Stomach smooth muscle (tissue), 2 donors: ENCODE measurements at regions not wholly inside any gene's neighbourhood (a gene's known extent, or its start where the extent isn't known, plus 50 kb on each side); places are given as distances from the start of the nearest gene placed in this dataset.

Experiments used
- H3K27ac ChIP-seq: one replicate; pipeline ENCODE4 v1.7.0; 2013; ENCODE audit warnings: mild to moderate bottlenecking, low read length, inconsistent platforms
- H3K27me3 ChIP-seq, 2 donors: one replicate each; pipeline ENCODE4 v1.7.0; 2013; ENCODE audit warnings: low read length in 2 of 2; ENCODE audit not compliant: insufficient read depth in 2 of 2, control insufficient read depth in 1 of 2
- H3K36me3 ChIP-seq, 2 donors: one replicate each; pipeline ENCODE4 v1.7.0; 2013; ENCODE audit warnings: low read length in 2 of 2; ENCODE audit not compliant: control insufficient read depth in 2 of 2, insufficient read depth in 2 of 2
- H3K4me1 ChIP-seq: one replicate; pipeline ENCODE4 v1.7.0; 2013; ENCODE audit warnings: low read length; ENCODE audit not compliant: control insufficient read depth, insufficient read depth
- H3K4me3 ChIP-seq, 2 donors: one replicate each; pipeline ENCODE4 v1.7.0; 2013; ENCODE audit warnings: low read length in 2 of 2
- H3K9ac ChIP-seq, 2 donors: one replicate each; pipeline ENCODE4 v1.7.0; 2013; ENCODE audit warnings: low read length in 2 of 2, mild to moderate bottlenecking in 1 of 2
- H3K9me3 ChIP-seq, 2 donors: one replicate each; pipeline ENCODE4 v1.7.0; 2013; ENCODE audit warnings: low read length in 2 of 2; ENCODE audit not compliant: control insufficient read depth in 2 of 2
- donor health status: healthy.
- donor health status: Pancreatic carcinoma.

DNA sequence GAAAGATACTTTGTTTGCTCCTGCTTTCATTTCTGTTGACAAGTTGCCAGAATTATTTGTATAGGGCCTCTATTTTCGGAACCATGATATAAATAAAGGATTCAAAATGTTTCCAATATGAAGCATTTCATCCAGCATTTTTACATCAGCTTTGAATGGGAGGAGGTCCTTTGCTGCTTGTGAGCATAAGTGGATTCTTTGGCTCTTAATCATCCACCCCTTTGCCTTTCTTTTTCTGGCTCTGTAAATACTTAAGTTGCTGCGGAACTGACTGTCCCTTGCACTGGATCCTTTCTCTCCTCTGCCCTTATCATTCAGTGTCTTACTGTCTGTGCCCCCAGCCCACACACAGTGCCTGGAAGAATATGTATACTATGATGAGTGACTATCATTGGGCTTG is 357.3 kb upstream of the RGS6 start:
- Histone ChIP-seq H3K4me3 (no peak overlapping the region), H3K4me1 (no peaks in the 10 kb centered on the region), H3K9me3 (no peaks in the 10 kb centered on the region), H3K27ac (no peak overlapping the region), H3K27me3 (no peaks in the 10 kb centered on the region), H3K36me3 (no peaks in the 10 kb centered on the region), H3K9ac (no peak overlapping the region)

DNA sequence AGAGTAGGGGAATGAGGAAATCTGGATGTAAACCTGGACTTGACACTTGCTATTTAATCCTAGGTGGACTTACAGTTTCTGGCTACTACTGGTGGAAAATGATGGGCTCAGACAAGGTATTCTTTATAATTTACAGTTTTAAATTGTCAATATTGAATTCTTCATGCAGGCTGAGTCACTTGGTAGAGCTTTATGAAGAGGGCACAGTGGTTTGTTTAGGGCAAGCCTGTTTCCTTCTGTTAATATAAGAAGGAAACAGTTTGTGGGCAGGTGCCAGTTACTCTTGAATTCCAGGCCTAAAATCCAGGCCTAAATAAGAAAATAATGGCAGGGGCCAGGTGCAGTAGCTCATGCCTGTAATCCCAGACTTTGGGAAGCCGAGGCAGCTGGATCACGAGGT is 355.8 kb upstream of the RGS6 start:
- Histone ChIP-seq H3K27me3 (no peaks in the 10 kb centered on the region), H3K4me1 (no peaks in the 10 kb centered on the region), H3K4me3 (no peak overlapping the region), H3K9me3 (no peaks in the 10 kb centered on the region), H3K9ac (no peak overlapping the region), H3K36me3 (no peaks in the 10 kb centered on the region), H3K27ac (no peak overlapping the region)

DNA sequence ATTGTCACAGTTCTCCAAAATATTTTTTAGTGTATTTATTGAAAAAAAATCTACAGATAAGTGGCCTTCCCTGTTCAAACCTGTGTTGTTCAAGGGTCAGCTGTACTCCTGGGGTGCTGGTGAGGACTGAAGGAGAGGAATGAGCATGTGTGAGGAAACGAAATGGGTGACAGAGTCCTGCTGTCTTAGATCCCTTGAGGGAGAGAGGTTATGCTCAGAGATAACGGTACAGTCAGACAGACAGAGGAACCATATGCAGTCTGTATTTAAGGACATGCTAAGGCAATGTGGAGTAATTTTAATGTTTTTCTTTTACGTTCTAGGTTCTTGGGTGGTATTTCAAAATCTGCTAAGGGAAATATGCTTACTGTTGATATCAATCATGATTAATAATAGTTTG is 352.9 kb upstream of the RGS6 start:
- no peak overlapping the region for H3K27ac ChIP-seq
- H3K9ac ChIP-seq, result no peak overlapping the region
- H3K4me3 ChIP-seq, result no peak overlapping the region
- no peaks in the 10 kb centered on the region for H3K36me3 ChIP-seq
- no peaks in the 10 kb centered on the region for H3K9me3 ChIP-seq
- no peaks in the 10 kb centered on the region for H3K27me3 ChIP-seq
- peaks cover 3% of the 10 kb centered on the region for H3K4me1 ChIP-seq

DNA sequence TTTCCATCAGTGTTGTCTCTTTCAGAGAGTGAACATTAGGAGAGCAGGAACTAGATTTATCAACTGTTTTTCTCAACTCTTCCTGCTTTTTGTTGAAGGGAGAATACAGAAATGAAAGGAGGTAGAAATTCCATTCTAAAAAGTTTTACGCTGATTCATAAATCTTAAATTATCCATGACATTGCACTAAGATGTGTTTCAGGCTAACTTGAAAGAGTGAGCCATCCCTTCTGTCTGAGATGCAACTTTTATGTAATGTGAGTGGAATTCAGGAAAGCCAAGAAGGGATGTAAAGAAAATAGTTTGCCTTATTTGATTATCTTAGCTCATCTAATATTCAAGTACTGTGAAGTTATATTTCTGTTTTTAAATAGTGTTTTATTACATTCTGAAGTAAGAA is 349.5 kb upstream of the RGS6 start:
- no peak overlapping the region for H3K27ac ChIP-seq
- no peaks in the 10 kb centered on the region for H3K36me3 ChIP-seq
- peaks cover 3% of the 10 kb centered on the region for H3K4me1 ChIP-seq
- H3K9ac ChIP-seq, result no peak overlapping the region
- H3K9me3 ChIP-seq, result no peaks in the 10 kb centered on the region
- H3K4me3 ChIP-seq, result no peak overlapping the region
- H3K27me3 ChIP-seq, result no peaks in the 10 kb centered on the region

DNA sequence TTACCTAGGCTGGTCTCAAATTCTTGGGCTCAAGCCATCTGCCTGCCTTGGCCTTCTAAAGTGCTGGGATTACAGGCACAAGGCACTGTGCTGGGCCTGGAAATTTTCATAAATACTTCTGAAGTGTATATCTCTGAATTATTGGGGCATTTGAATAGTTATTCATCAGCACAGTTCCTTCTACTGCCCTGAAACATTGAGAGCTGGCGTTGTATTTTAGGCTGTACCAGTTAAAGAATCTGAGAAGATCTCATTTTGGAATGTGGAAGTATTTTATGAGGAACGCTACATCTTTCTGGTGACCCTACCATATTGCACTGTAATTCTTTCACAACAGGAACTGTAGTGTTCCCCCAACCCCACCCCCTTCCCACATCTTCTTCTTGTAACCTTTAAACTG is 349.0 kb upstream of the RGS6 start:
- no peak overlapping the region for H3K9ac ChIP-seq
- no peak overlapping the region for H3K27ac ChIP-seq
- H3K36me3 ChIP-seq, result no peaks in the 10 kb centered on the region
- H3K4me3 ChIP-seq, result no peak overlapping the region
- no peaks in the 10 kb centered on the region for H3K27me3 ChIP-seq
- H3K9me3 ChIP-seq, result no peaks in the 10 kb centered on the region
- H3K4me1 ChIP-seq, result peaks cover 3% of the 10 kb centered on the region

DNA sequence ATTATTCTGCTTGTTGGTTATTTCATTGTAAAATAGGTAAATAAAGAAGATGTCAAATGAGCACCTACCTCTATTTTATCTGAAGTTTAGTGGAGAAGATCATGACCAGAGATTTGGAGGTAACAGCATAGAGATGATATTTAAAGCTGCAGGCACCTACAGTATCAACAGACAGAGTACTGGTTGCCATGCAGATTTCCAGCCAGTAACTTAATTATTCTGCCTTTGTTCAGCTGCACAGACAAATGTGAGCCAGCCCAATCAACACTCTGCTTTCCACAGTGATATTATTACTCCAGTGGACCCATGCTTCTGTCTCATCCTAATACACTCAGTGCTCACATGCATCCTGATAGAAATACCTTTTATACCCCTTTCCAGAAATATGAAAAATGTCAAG is 348.5 kb upstream of the RGS6 start:
- no peaks in the 10 kb centered on the region for H3K27me3 ChIP-seq
- no peaks in the 10 kb centered on the region for H3K36me3 ChIP-seq
- H3K9me3 ChIP-seq, result no peaks in the 10 kb centered on the region
- no peak overlapping the region for H3K4me3 ChIP-seq
- H3K4me1 ChIP-seq, result peaks cover 3% of the 10 kb centered on the region
- no peak overlapping the region for H3K9ac ChIP-seq
- H3K27ac ChIP-seq, result no peak overlapping the region

DNA sequence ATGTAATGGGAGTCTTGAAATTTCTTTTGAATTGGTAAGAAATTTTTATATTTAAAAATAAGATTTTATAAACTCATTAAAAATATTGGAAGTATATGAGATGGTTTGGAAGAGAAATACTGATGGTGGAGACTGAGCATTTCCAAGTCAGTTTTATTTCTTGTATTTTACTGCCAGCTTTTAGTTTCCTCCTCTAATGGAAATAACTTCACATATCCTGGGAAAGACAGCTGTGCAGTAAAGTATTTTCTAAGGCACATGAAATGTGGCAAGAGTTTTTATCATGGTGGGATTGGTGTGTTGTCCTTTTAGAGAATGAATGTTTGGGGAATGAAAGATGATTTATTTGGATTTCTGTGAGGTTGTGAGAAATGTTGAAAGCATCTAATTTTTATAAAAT is 346.9 kb upstream of the RGS6 start:
- Histone ChIP-seq H3K9ac (no peak overlapping the region), H3K4me1 (peaks cover 3% of the 10 kb centered on the region), H3K27ac (no peak overlapping the region)

DNA sequence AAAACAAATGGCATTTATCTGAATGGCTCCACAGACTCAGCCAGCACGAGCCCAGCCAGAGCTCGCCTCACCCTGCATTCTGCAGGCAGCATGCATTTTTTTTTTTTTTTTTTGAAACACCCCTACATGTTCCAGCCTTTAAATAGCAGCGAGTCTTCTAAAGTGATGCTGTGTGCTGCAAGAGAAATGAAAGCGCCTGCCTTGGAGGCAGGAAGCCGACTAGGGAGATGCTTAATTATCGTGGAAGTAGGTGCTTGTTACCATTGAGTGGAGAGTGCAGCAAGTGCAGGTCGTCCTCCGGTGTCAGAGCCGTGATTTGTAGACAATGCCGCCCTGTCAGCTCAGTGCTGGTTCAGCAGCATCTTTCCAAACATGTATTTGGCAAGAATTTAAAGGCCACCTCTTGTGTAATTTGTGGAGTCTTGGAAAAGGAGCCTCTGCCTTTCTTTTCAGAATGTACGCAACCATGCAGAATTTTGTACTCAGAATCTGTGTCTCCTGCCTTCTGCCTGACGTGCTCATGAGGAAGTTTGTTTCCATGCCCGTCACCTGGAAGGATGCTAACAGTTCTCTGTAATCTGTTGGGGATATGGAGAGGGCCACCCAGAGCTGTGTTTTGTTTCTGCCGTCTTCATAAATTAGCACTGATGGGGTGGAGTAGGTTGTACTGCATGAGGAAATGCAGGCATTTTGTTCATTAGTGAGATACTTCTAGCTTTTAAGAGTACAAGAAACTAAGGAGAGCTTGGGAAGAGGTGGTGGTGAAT is 345.9 kb upstream of the RGS6 start:
- H3K36me3 ChIP-seq, result no peaks in the 10 kb centered on the region
- no peaks in the 10 kb centered on the region for H3K27me3 ChIP-seq
- no peaks in the 10 kb centered on the region for H3K9me3 ChIP-seq
- H3K9ac ChIP-seq, result peak overlapping the region in 1 of 2 donors; percentile 30
- peaks cover 3% of the 10 kb centered on the region for H3K4me1 ChIP-seq
- peak overlapping the region; percentile 13 for H3K27ac ChIP-seq
- peak overlapping the region; percentile 20 to 74 for H3K4me3 ChIP-seq

More for the DNA sequence above, 346.9 kb upstream of the RGS6 start:
- H3K27me3 ChIP-seq, result no peaks in the 10 kb centered on the region
- no peaks in the 10 kb centered on the region for H3K36me3 ChIP-seq
- H3K9me3 ChIP-seq, result no peaks in the 10 kb centered on the region
- H3K4me3 ChIP-seq, result no peak overlapping the region

DNA sequence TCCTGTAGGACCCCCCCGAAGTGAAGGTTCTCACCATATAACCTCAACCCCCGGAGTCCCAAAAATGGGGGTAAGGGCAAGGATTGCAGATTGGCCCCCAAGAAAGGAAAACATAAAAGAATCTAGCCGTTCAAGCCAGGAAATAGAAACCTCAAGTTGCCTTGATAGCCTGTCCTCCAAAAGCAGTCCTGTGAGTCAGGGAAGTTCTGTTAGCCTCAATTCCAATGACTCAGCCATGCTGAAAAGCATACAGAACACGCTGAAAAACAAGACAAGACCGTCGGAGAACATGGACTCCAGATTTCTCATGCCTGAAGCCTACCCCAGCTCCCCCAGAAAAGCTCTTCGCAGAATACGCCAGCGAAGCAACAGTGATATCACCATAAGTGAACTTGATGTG is 344.2 kb upstream of the RGS6 start:
- H3K9ac ChIP-seq, result no peak overlapping the region
- no peak overlapping the region for H3K27ac ChIP-seq
- peaks cover 3% of the 10 kb centered on the region for H3K4me1 ChIP-seq
- no peak overlapping the region for H3K4me3 ChIP-seq
- H3K9me3 ChIP-seq, result no peaks in the 10 kb centered on the region
- no peaks in the 10 kb centered on the region for H3K36me3 ChIP-seq
- H3K27me3 ChIP-seq, result no peaks in the 10 kb centered on the region

DNA sequence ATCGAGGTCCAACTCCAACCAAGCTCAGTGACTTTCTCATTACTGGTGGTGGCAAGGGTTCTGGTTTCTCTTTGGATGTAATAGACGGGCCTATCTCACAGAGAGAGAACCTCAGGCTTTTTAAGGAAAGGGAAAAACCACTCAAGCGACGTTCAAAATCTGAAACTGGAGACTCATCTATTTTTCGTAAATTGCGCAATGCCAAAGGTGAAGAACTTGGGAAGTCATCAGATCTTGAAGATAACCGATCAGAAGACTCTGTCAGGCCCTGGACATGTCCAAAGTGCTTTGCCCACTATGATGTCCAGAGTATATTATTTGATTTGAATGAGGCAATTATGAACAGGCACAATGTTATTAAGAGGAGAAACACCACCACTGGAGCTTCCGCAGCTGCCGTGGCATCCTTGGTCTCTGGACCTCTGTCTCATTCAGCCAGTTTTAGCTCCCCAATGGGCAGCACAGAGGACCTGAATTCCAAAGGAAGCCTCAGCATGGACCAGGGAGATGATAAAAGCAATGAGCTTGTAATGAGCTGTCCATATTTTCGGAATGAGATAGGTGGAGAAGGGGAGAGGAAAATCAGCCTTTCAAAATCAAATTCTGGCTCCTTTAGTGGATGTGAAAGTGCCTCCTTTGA is 343.5 kb upstream of the RGS6 start:
- Histone ChIP-seq H3K36me3 (no peaks in the 10 kb centered on the region), H3K4me1 (no peaks in the 10 kb centered on the region), H3K9me3 (no peaks in the 10 kb centered on the region), H3K9ac (no peak overlapping the region), H3K27me3 (no peaks in the 10 kb centered on the region), H3K4me3 (no peak overlapping the region), H3K27ac (no peak overlapping the region)

DNA sequence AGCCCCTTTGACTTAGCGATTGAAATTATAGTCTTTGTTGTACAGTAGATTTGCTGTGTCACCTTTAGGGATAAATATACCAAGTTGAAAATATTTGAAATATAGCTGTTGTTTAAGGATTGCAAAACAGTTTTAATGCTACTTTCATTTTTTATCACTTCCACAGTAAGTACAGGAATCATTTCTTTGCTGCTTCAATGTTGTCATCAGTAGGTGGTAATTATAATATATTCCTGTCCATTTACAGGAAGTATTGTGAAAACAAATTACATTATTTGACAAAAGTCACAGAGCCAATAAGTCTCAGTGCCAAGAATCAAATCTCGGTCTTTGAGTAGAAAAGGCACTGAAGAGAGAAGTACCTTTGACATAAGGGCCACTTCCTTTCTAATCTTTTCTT is 342.6 kb upstream of the RGS6 start:
- H3K9ac ChIP-seq, result no peak overlapping the region
- H3K27me3 ChIP-seq, result no peaks in the 10 kb centered on the region
- H3K27ac ChIP-seq, result no peak overlapping the region
- H3K4me3 ChIP-seq, result no peak overlapping the region
- H3K36me3 ChIP-seq, result no peaks in the 10 kb centered on the region
- H3K4me1 ChIP-seq, result no peaks in the 10 kb centered on the region
- H3K9me3 ChIP-seq, result no peaks in the 10 kb centered on the region
